NCI-H510A treated with DMSO at 0.1 percent for 48 hours (cell line): ENCODE measurements at regions not wholly inside any gene's neighbourhood (a gene's known extent, or its start where the extent isn't known, plus 50 kb on each side); places are given as distances from the start of the nearest gene placed in this dataset.
"Not testable (repeated sequence)": the region's sequence is repeated elsewhere in the genome, so short reads cannot be mapped to it uniquely, and the experiment has no call there.

Experiments
- DNase-seq: peaks from one replicate; lab custom pipeline; 2025; lab: John Stamatoyannopoulos, UW

GRCh38 chr4:126738527-126738923, 894.2 kb upstream of the INTU start:
- DNase-seq, result no peak

- no peak for DNase-seq
These were observed 893.8 kb upstream of the INTU start for GRCh38 chr4:126738926-126739325.

GRCh38 chr4:126740687-126741086, 892.1 kb upstream of the INTU start:
- no peak for DNase-seq

GRCh38 chr4:126742048-126742447, 890.7 kb upstream of the INTU start:
- DNase-seq, result no peak

- DNase-seq, result no peak
These were observed 889.9 kb upstream of the INTU start for GRCh38 chr4:126742885-126743284.

GRCh38 chr4:126748736-126749135, 884.0 kb upstream of the INTU start:
- DNase-seq, result no peak

- DNase-seq, result no peak
These were observed 882.0 kb upstream of the INTU start for GRCh38 chr4:126750723-126751122.

GRCh38 chr4:126752126-126752525, 880.6 kb upstream of the INTU start:
- DNase-seq, result no peak

- no peak for DNase-seq
These were observed 880.1 kb upstream of the INTU start for GRCh38 chr4:126752702-126753101.

- no peak for DNase-seq
These were observed 879.2 kb upstream of the INTU start for GRCh38 chr4:126753592-126753991.

GRCh38 chr4:126755506-126755905, 877.3 kb upstream of the INTU start:
- DNase-seq, result no peak

GRCh38 chr4:126756050-126756829, 876.5 kb upstream of the INTU start:
- no peak for DNase-seq

GRCh38 chr4:126757219-126757618, 875.5 kb upstream of the INTU start:
- DNase-seq, result no peak

- no peak for DNase-seq
These were observed 874.3 kb upstream of the INTU start for GRCh38 chr4:126758493-126758892.

GRCh38 chr4:126761947-126762662, 870.7 kb upstream of the INTU start:
- no peak for DNase-seq

- no peak for DNase-seq
These were observed 870.0 kb upstream of the INTU start for GRCh38 chr4:126762663-126763247.

GRCh38 chr4:126766241-126766640, 866.5 kb upstream of the INTU start:
- no peak for DNase-seq

- DNase-seq, result no peak
These were observed 864.4 kb upstream of the INTU start for GRCh38 chr4:126768338-126768737.

- not testable (repeated sequence) for DNase-seq
These were observed 861.8 kb upstream of the INTU start for GRCh38 chr4:126770811-126771553.

GRCh38 chr4:126771618-126772017, 861.1 kb upstream of the INTU start:
- DNase-seq, result not testable (repeated sequence)

GRCh38 chr4:126772662-126773061, 860.1 kb upstream of the INTU start:
- DNase-seq, result no peak

- DNase-seq, result no peak
These were observed 857.2 kb upstream of the INTU start for GRCh38 chr4:126775485-126776106.
